ENCODE measurements at regions not wholly inside any gene's neighbourhood (a gene's known extent, or its start where the extent isn't known, plus 50 kb on each side); places are given as distances from the start of the nearest gene placed in this dataset.
"Not testable (repeated sequence)": the region's sequence is repeated elsewhere in the genome, so short reads cannot be mapped to it uniquely, and the experiment has no call there.

DNA sequence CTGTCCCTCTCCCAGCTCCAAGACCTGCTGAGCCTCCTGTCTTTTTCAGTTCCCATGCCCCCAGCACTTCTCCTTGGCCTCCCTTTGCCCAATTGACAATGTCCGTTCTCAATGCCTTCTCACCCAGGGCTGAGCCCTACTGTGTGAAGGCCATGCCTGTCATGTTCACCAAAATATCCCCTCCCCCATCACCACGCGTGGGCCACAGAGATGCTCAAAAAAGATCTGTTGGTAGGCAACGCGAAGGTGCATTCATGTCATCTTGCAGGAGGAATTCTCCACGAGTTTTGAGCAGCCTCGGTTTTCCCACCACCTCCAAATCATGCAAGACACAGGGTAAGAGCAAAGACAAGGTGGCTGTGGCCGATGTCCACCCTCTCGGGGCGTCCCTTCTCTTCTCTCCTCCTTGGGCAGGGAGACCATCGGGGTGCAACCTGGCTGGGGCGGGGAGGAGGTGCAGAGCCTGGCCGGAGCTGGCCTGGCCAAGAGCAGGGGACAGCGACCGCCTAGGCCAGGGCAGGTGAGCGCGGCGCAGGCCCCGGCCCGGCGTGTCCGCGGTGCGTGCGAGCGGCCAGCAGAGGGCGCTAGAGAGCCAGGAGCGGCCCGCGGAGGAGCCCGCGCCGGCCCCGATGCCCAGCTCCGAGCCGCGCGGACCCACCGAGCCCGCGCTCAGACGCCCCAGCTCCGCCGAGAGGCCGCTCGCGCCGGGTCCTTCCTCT lies 56.3 kb upstream of the KRTAP5-11 start:
- DNase-seq (ENCODE audit: low spot score), result peak; percentile 35

- DNase-seq (ENCODE audit: low spot score), result not testable (repeated sequence)
Measured at GRCh38 chr11:71639520-71639849, 56.8 kb upstream of the KRTAP5-11 start.

DNA sequence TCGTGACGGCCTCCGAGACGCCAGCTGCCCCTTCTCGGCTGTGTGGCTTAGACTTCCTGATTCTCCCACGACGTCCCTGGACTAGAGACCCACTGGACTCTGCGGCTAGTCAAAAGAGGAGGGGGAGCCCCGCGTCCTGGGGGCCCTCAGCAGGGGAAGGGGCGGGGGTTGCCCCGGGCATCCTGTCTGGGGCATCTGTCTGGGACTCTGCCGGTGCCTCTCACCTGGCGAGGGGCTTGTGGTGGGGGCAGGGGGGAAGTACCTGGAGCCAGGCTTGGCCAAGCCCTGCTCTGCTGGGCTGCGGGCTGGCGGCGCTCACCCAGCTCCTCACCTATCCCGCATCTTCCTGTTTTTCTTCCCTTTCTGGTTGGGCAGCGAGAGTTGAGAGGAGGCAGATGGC lies 57.2 kb upstream of the KRTAP5-11 start:
- DNase-seq (ENCODE audit: low spot score), result not testable (repeated sequence)

DNA sequence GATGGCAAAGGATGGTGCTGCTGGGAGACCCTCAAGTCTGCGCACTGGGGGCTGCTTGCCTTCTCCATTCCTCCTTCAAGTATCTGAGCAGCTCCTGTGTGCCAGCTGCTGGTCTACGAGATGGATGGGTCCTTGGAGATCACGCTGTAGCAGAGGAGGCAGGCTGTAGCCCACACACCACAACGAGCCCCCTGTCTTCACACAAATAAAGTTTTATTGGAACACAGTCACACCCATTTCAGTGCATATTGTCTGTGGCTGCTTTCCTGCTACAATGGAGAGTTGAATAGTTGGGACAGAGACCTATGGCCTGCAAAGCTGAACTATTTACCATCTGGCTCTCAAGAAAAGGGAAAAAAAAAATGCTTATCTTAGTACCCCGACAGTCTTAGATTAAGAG lies 64.4 kb upstream of the KRTAP5-11 start:
- DNase-seq (ENCODE audit: low spot score), result not testable (repeated sequence)

GRCh38 chr11:71652998-71653397 lies 70.3 kb upstream of the KRTAP5-11 start:
- not testable (repeated sequence) for DNase-seq (ENCODE audit: low spot score)

- not testable (repeated sequence) for DNase-seq (ENCODE audit: low spot score)
Measured at GRCh38 chr11:71654423-71654822, 71.7 kb upstream of the KRTAP5-11 start.

DNA sequence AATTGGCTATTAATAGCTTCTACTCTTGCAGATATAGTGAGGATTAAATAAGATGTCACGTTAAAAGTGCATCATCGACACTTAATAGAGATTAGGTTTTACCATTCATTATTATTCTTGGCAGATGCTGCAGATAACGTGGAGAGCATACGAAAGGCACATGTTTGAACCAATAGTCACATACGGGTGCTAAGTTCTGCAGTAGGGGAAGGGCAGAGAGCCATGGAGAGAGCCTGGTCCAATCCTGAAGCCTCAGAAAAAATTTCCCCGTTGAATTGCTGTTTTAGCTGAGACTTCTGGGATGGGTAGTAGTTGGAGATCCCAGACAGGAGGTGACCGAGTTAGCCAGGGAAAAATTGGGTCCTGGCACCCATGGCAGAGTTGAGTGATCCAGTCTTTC lies 72.4 kb upstream of the KRTAP5-11 start:
- DNase-seq (ENCODE audit: low spot score), result not testable (repeated sequence)

DNA sequence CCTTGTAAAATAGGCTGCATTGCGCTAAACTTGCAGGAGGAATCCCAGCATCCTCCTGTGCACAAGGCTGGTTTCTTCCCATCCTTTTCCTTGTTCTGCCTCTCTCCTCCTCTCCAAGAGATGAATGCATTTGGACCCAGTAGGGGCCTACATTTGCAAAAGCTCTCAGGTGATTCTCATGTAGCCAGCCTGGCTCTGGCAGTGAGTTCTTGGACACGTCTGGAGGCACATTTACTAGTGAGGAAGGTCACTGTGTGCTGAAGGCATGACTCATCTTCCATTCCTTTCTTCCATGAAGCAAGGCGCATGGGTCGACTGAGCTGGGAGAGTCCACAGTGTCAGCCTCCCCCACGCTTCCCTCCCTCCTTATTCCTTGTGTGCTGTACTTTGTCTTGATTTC lies 73.8 kb upstream of the KRTAP5-11 start:
- not testable (repeated sequence) for DNase-seq (ENCODE audit: low spot score)

DNA sequence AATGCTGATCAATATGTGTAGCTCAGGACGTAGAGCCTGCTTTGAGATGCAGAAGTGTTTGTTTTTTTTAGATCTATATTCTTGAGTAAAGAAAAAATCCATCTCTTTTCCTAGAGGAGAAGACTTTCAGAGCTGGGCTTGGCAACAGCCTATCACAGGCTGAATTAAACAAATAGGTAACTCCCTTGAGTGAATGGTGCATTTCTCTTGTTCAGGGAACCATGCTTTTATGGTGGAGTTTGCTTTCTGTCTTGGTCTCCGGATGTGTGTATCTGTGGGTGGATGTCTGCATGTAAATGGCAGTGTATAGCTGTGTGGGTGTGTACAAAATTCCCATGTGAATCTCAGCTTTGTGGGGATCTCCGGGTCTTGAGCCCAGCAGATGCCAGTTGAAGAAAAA lies 82.3 kb upstream of the KRTAP5-11 start:
- not testable (repeated sequence) for DNase-seq (ENCODE audit: low spot score)

DNA sequence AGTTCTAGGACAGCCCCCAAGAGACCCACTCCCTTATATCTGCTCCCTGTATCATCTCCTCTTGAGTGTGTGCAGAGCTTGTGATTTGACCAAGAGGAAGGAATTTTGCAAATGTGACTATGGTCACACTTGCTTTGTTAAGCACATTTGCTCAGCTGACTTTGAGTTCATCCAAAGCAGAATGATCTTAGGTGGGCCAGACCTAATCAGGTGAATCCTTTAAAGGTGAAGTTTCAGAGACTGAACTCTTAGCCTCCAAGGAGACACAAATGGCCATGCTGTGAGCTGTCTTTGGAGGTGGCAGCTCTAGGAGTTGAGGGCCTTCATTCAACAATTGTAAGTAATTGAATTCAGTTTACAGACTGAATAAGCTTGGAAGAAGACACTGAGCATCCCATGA lies 115.4 kb upstream of the KRTAP5-11 start:
- DNase-seq (ENCODE audit: low spot score), result not testable (repeated sequence)

- peak; percentile 10 for DNase-seq (ENCODE audit: low spot score)
Measured at GRCh38 chr11:71698961-71699360, 116.3 kb upstream of the KRTAP5-11 start.

DNA sequence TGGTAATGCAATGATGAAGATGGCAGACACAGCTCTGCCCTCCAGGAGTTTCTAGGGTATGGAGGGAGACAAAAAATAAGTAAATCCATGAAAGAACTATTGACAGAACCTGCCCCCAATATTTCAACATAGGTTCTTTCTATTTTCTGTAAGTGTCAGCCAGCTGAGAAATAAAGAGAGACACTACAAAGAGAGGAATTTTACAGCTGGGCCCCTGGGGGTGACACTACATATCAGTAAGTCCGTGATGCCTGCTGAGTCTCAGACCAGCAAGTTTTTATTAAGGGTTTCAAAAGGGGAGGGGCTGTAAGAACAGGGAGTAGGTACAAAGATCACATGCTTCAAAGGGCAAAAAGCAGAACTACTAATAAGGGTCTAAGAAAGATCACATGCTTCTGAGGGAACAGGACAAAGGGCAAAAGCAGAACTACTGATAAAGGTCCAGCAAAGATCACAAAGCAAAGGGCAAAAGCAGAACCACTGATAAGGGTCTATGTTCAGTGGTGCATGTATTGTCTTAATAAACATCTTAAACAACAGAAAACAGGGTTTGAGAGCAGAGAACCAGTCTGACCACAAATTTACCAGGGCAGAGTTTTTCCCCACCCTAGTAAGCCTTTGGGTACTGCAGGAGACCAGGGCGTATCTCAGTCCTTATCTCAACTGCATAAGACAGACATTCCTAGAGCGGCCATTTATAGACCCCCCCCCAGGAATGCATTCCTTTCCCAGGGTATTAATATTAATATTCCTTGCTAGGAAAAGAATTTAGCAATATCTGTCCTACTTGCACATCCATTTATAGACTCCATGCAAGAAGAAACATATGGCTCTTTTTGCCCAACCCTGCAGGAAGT lies 119.0 kb upstream of the KRTAP5-11 start:
- not testable (repeated sequence) for DNase-seq (ENCODE audit: low spot score)

DNA sequence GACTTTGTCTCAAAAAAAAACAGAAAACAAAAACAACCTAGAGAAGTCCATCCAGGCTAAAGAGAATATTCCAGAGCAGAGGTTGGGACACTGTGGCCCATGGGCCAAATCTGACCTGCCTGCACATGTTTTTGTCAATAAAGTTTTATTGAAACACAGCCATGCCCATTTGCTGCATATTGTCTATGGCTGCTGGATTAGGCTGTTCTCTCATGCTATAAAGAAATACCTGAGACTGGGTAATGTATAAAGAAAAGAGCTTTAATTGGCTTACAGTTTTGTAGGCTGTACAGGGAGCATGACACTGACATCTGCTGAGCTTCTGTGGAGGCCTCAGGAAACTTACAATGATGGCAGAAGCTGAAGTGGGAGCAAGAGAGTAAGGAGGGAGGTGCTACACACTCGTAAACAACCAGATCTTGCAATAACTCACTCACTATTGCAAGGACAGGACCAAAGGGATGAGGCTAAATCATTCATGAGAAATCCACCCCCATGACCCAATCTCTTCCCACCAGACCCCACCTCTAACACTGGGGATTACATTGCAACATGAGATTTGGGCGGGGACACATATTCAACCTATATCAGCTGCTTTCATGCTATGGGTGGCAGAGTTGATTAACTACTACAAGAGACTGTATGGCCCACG lies 122.5 kb upstream of the KRTAP5-11 start:
- not testable (repeated sequence) for DNase-seq (ENCODE audit: low spot score)

- DNase-seq (ENCODE audit: low spot score), result not testable (repeated sequence)
Measured at GRCh38 chr11:71705738-71706432, 123.2 kb upstream of the KRTAP5-11 start.

DNA sequence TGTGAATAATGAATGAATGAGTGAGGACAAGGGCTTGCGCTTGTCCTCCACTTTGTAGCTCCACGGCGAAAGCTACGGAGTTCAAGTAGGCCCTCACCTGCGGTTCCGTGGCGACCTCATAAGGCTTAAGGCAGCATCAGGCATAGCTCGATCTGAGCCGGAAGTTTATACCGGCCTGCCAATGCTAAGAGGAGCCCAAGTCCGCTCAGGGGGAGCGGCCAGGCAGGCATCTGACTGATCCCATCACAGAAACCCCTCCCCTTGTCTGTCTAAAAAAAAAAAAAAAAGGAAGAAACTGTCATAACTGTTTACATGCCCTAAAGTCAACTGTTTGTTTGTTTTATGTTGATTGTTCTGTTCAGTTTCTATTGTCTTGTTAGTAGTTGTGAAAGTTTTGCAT lies 124.4 kb upstream of the KRTAP5-11 start:
- not testable (repeated sequence) for DNase-seq (ENCODE audit: low spot score)

DNA sequence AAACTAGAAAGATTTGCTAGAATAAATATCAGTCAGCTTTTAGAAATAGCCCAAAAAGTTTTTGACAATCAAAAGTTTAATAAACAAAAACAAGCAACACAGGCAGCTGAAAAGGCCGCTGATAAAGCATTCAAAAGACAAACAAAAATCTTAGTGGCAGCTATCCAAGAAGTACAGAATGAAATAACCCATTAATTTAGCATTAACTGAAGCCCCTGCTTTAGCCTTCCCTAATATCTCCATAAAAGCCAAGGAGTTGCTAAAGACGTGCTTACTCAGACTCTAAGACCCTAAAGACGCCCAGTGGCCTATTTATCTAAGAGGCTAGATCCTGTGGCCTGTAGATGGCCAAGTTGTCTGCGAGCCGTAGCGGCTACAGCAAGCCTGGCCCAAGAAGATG lies 123.5 kb upstream of the DEFB108B start:
- not testable (repeated sequence) for DNase-seq (ENCODE audit: low spot score)

DNA sequence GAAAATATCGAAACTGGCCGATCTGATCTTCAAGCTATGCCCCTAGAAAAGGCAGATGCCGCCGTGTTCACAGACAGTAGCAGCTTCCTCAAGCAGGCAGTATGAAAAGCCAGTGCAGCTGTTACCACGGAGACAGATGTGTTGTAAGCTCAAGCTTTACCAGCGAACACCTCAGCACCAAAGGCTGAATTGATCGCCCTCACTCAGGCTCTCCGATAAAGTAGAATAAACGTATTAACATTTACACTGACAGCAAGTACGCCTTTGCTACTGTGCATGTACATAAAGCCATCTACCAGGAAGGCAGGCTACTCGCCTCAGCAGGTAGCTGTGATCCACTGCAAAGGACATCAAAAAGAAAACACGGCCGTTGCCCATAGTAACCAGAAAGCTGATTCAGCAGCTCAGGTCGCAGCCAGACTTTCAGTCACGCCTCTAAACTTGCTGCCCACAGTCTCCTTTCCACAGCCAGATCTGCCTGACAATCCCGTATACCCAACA lies 122.8 kb upstream of the DEFB108B start:
- not testable (repeated sequence) for DNase-seq (ENCODE audit: low spot score)

DNA sequence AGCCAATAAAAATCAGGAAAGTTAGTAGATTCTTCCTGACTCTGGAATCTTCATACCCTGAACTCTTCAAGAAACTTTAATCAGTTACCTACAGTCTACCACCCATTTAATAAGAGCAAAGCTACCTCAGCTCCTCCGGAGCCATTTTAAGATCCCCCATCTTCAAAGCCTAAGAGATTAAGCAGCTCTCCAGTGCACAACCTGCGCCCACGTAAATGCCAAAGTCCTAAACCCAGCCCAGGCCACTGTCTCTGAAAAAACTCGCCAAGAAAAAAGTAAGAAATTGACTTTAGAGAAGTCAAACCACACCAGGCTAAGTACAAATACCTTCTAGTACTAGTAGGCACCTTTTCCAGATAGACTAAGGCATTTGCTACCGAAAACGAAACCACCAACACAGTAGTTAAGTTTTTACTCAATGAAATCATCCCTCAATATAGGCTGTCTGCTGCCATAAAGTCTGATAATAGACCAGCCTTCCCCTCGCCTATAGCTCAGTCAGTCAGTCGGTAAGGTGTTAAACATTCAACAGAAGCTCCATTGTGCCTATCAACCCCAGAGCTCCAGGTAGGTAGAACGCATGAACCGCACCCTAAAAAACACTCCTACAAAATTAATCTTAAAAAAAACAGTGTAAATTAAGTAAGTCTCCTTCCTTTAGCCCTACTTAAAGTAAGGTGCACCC lies 122.2 kb upstream of the DEFB108B start:
- not testable (repeated sequence) for DNase-seq (ENCODE audit: low spot score)

DNA sequence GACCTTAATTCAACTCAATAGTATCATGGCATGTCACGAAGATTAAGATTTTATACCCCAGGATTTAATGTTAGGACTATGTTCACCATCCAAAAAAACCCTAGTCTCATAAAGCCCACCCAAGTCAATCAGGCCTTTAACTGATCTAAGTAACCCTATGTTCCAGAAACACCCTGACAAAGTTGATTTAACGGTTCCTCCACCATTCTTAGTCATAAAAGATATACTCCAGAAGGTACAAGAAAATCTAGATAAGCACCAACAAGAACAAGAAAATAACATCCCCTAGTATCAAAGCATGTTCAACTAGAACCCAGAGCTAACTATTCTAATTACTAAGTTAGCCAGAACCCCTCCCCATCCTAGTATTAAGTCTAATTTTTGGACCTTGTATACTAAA lies 120.7 kb upstream of the DEFB108B start:
- not testable (repeated sequence) for DNase-seq (ENCODE audit: low spot score)

GRCh38 chr11:71712846-71713245 lies 120.2 kb upstream of the DEFB108B start:
- DNase-seq (ENCODE audit: low spot score), result not testable (repeated sequence)

- DNase-seq (ENCODE audit: low spot score), result not testable (repeated sequence)
Measured at GRCh38 chr11:71714510-71714909, 118.5 kb upstream of the DEFB108B start.

All from NAMALWA (cell line).